ENCODE measurements at regions not wholly inside any gene's neighbourhood (a gene's known extent, or its start where the extent isn't known, plus 50 kb on each side); places are given as distances from the start of the nearest gene placed in this dataset.
"Not testable (repeated sequence)": the region's sequence is repeated elsewhere in the genome, so short reads cannot be mapped to it uniquely, and the experiment has no call there.

GRCh38 chr1:219100059-219100458 lies 73.6 kb upstream of the LYPLAL1 start:
- H3K27ac Mint-ChIP-seq, result no peak overlapping the region
- H3K4me1 Mint-ChIP-seq (ENCODE audit: low read depth), result no peaks in the 10 kb centered on the region
- peaks cover 2% of the 10 kb centered on the region for H3K9me3 Mint-ChIP-seq
- no peak overlapping the region for H3K4me3 Mint-ChIP-seq
- no peak for DNase-seq
- POLR2A ChIA-PET, result no interaction called here
- no peaks in the 10 kb centered on the region for H3K27me3 Mint-ChIP-seq
- CTCF ChIA-PET, result no interaction called here
- H3K36me3 Mint-ChIP-seq, result no peaks in the 10 kb centered on the region
- intact Hi-C loops (cut with micrococcal nuclease), result no loop called here

GRCh38 chr1:219102466-219102865 lies 71.2 kb upstream of the LYPLAL1 start:
- intact Hi-C loops (cut with micrococcal nuclease); DNase-seq; H3K4me1 Mint-ChIP-seq (ENCODE audit: low read depth); CTCF ChIA-PET; H3K36me3 Mint-ChIP-seq; H3K27ac Mint-ChIP-seq; H3K27me3 Mint-ChIP-seq; H3K9me3 Mint-ChIP-seq; POLR2A ChIA-PET; H3K4me3 Mint-ChIP-seq: not testable (repeated sequence)

- Mint-ChIP-seq H3K36me3 (no peaks in the 10 kb centered on the region), H3K27ac (no peak overlapping the region), H3K9me3 (no peaks in the 10 kb centered on the region), H3K4me1 (ENCODE audit: low read depth) (no peaks in the 10 kb centered on the region), H3K27me3 (no peaks in the 10 kb centered on the region), H3K4me3 (no peak overlapping the region)
- ChIA-PET CTCF (no interaction called here), POLR2A (no interaction called here)
- no peak for DNase-seq
- intact Hi-C loops (cut with micrococcal nuclease), result no loop called here
These were observed 67.8 kb upstream of the LYPLAL1 start for GRCh38 chr1:219105893-219106292.

GRCh38 chr1:219109424-219110018 lies 64.2 kb upstream of the LYPLAL1 start:
- POLR2A ChIA-PET, result no interaction called here
- intact Hi-C loops (cut with micrococcal nuclease), result no loop called here

GRCh38 chr1:219113261-219113660 lies 60.4 kb upstream of the LYPLAL1 start:
- no peak overlapping the region for H3K27ac Mint-ChIP-seq
- no peaks in the 10 kb centered on the region for H3K36me3 Mint-ChIP-seq
- intact Hi-C loops (cut with micrococcal nuclease), result no loop called here
- peaks cover 13% of the 10 kb centered on the region for H3K9me3 Mint-ChIP-seq
- ChIA-PET POLR2A (no interaction called here), CTCF (no interaction called here)
- no peak for DNase-seq
- no peaks in the 10 kb centered on the region for H3K4me1 Mint-ChIP-seq (ENCODE audit: low read depth)
- no peaks in the 10 kb centered on the region for H3K27me3 Mint-ChIP-seq
- H3K4me3 Mint-ChIP-seq, result no peak overlapping the region

More at GRCh38 chr1:219109424-219110018, 64.2 kb upstream of the LYPLAL1 start:
- CTCF ChIA-PET, result no interaction called here
- Mint-ChIP-seq H3K36me3 (no peaks in the 10 kb centered on the region), H3K27me3 (no peaks in the 10 kb centered on the region), H3K9me3 (peaks cover 13% of the 10 kb centered on the region), H3K4me3 (no peak overlapping the region), H3K4me1 (ENCODE audit: low read depth) (no peaks in the 10 kb centered on the region), H3K27ac (no peak overlapping the region)
- DNase-seq, result no peak

GRCh38 chr1:219114014-219114413 lies 59.7 kb upstream of the LYPLAL1 start:
- Mint-ChIP-seq H3K36me3 (no peaks in the 10 kb centered on the region), H3K9me3 (peaks cover 13% of the 10 kb centered on the region), H3K4me3 (no peak overlapping the region), H3K27ac (no peak overlapping the region), H3K4me1 (ENCODE audit: low read depth) (no peaks in the 10 kb centered on the region), H3K27me3 (no peaks in the 10 kb centered on the region)
- intact Hi-C loops (cut with micrococcal nuclease), result no loop called here
- POLR2A ChIA-PET, result no interaction called here
- CTCF ChIA-PET, result no interaction called here
- no peak for DNase-seq

- DNase-seq, result no peak
- intact Hi-C loops (cut with micrococcal nuclease), result no loop called here
- H3K4me3 Mint-ChIP-seq, result no peak overlapping the region
- CTCF ChIA-PET, result no interaction called here
- no peak overlapping the region for H3K27ac Mint-ChIP-seq
- no peaks in the 10 kb centered on the region for H3K4me1 Mint-ChIP-seq (ENCODE audit: low read depth)
- H3K27me3 Mint-ChIP-seq, result no peaks in the 10 kb centered on the region
- POLR2A ChIA-PET, result no interaction called here
- no peaks in the 10 kb centered on the region for H3K9me3 Mint-ChIP-seq
- H3K36me3 Mint-ChIP-seq, result no peaks in the 10 kb centered on the region
These were observed 53.8 kb upstream of the LYPLAL1 start for GRCh38 chr1:219119839-219120238.

GRCh38 chr1:219120624-219121544 lies 52.8 kb upstream of the LYPLAL1 start:
- no peaks in the 10 kb centered on the region for H3K27me3 Mint-ChIP-seq
- H3K36me3 Mint-ChIP-seq, result no peaks in the 10 kb centered on the region
- POLR2A ChIA-PET, result no interaction called here
- H3K27ac Mint-ChIP-seq, result no peak overlapping the region
- H3K4me3 Mint-ChIP-seq, result no peak overlapping the region
- CTCF ChIA-PET, result no interaction called here
- no peaks in the 10 kb centered on the region for H3K4me1 Mint-ChIP-seq (ENCODE audit: low read depth)
- no peaks in the 10 kb centered on the region for H3K9me3 Mint-ChIP-seq
- intact Hi-C loops (cut with micrococcal nuclease), result no loop called here
- DNase-seq, result no peak

GRCh38 chr1:219121679-219122078 lies 52.0 kb upstream of the LYPLAL1 start:
- no peaks in the 10 kb centered on the region for H3K27me3 Mint-ChIP-seq
- H3K27ac Mint-ChIP-seq, result no peak overlapping the region
- DNase-seq, result no peak
- ChIA-PET CTCF (no interaction called here), POLR2A (no interaction called here)
- no peaks in the 10 kb centered on the region for H3K9me3 Mint-ChIP-seq
- H3K4me1 Mint-ChIP-seq (ENCODE audit: low read depth), result no peaks in the 10 kb centered on the region
- intact Hi-C loops (cut with micrococcal nuclease), result no loop called here
- no peak overlapping the region for H3K4me3 Mint-ChIP-seq
- no peaks in the 10 kb centered on the region for H3K36me3 Mint-ChIP-seq

GRCh38 chr1:219123036-219123435 lies 50.6 kb upstream of the LYPLAL1 start:
- no peaks in the 10 kb centered on the region for H3K4me1 Mint-ChIP-seq (ENCODE audit: low read depth)
- ChIA-PET POLR2A (no interaction called here), CTCF (no interaction called here)
- H3K4me3 Mint-ChIP-seq, result no peak overlapping the region
- H3K27ac Mint-ChIP-seq, result no peak overlapping the region
- no peaks in the 10 kb centered on the region for H3K36me3 Mint-ChIP-seq
- no peak for DNase-seq
- no peaks in the 10 kb centered on the region for H3K9me3 Mint-ChIP-seq
- no peaks in the 10 kb centered on the region for H3K27me3 Mint-ChIP-seq
- intact Hi-C loops (cut with micrococcal nuclease), result no loop called here
